HG03097 (cell line): ENCODE measurements at regions not wholly inside any gene's neighbourhood (a gene's known extent, or its start where the extent isn't known, plus 50 kb on each side); places are given as distances from the start of the nearest gene placed in this dataset.

Experiments used
- ATAC-seq: cut with Tn5 transposase; IDR thresholded peaks from one replicate; pipeline ENCODE4 v1.9.1; 2021; ENCODE audit not compliant: unreplicated experiment, low FRiP score

DNA sequence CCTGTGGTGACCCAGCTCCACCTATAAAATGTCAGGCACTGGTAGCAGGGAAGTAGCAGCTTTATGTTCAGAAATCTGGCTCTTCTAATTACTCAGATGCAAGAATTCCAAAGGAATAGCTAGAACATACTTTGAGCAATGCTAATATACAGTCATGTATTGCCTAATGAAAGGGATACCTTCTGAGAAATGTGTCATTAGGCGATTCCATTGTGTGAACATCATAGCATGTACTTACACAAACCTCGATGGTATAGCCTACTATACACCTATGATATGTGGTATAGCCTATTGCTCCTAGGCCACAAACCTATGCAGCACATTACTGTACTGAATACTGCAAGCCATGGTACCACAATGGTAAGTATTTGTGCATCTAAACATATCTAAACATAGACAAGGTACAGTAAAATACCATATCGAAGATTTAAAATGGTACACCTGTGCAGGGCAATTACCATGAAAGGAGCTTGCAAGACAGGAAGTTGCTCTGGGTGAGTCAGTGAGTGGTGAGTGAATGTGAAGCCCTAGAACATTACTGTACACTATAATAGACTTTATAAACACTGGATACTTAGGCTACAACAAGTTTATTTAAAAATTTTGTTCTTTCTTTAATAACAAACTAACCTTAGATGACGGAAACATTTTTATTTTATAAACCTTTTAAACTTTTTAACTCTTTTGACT, 50.3 kb upstream of the ETAA1 start:
- ATAC-seq = no peak
